NOMO-1 treated with DMSO at 0.1 percent for 48 hours (cell line): ENCODE measurements at regions not wholly inside any gene's neighbourhood (a gene's known extent, or its start where the extent isn't known, plus 50 kb on each side); places are given as distances from the start of the nearest gene placed in this dataset.

Experiments
- DNase-seq: peaks from one replicate; lab custom pipeline; 2025; ENCODE audit not compliant: unreplicated experiment; lab: John Stamatoyannopoulos, UW

GRCh38 chr4:3715855-3716630 lies 50.1 kb upstream of the ADRA2C start:
- DNase-seq: no peak

- DNase-seq: no peak
Measured at GRCh38 chr4:3715061-3715854, 50.9 kb upstream of the ADRA2C start.

DNA sequence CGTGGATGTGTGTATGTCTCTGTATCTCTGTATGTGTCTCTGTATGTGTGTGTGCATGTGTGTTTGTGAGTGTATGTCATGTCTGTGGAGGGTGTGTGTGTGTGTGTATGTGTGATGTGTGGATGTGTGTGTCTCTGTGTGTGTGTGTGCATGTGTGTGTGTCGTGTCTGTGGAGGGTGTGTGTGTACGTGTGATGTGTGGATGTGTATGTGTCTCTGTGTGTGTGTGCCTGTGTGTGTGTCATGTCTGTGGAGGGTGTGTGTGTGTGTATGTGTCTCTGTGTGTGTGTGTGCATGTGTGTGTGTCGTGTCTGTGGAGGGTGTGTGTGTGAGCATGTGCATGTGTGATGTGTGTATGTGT lies 51.6 kb upstream of the ADRA2C start:
- no peak for DNase-seq

DNA sequence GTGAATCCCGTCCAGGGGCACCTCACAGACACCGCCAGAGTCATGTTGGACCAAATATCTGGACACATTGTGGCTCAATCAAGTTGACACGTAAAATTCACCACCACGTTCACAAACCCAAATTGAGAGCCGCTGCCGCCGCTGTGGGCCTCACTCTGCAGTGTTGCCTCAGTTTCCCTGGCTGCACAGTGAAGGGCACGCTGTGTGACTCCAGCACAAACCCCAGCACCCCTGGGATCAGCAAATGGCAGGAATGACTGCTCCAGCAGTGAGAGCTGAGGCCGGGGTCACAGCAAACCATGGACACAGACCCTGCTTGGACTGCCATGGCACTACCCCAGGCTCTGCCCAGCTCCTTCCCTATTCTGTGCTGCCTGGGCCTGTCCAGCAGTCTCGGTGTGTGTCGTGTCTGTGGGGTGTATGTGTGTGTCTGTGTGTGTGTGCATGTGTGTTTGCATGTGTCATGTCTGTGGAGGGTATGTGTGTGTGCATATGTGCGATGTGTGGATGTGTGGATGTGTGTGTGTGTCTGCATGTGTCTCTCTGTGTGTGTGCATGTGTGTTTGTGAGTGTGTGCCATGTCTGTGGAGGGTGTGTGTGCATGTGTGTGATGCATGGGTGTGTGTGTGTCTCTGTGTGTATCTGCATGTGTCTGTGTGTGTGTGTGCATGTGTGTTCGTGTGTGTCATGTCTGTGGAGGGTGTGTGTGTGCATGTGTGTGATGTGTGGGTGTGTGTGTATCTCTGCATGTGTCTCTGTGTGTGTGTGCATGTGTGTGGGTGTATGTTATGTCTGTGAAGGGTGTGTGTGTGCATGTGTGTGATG lies 52.2 kb upstream of the ADRA2C start:
- no peak for DNase-seq

DNA sequence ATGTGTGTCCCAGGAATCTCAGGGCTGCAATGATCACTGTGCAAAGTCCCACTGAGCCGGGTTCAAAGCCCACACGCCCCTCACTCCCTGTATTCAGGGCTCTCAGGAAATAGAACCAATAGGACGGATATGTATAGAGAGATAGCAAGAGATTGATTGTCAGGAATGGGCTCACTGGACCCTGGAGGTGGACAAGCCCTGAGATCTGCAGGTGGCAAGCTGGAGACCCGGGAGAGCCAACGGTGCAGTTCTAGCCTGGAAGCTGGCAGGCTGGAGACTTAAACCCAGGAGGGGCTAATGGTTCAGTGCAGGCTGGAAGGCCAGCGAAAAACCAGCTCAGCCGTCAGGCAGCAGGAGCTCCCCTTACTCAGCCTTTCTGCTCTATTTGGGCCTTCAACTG lies 52.8 kb upstream of the ADRA2C start:
- DNase-seq: no peak

DNA sequence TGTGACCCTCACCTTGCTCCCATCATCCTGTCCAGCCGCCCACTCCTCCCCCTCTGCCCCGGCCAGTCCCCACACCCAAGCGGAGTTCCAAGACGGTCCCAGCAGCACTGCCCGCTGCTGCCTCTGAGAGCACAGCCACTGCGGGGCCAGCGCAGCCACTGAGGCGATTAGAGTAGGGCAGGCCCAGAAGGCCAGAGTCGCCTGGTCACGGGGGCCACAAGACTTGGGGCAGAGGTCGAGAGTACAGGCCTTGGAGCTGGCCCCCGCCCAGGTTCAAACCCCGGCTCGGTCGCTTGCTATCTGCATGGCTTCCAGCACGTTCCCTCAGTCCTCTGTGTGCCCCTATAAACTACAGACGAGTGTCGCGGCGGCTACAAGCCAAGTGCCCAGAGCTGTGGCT lies 53.2 kb upstream of the ADRA2C start:
- no peak for DNase-seq

- DNase-seq: no peak
Measured at GRCh38 chr4:3712112-3712805, 53.9 kb upstream of the ADRA2C start.

GRCh38 chr4:3711183-3712111 lies 54.7 kb upstream of the ADRA2C start:
- DNase-seq: no peak

DNA sequence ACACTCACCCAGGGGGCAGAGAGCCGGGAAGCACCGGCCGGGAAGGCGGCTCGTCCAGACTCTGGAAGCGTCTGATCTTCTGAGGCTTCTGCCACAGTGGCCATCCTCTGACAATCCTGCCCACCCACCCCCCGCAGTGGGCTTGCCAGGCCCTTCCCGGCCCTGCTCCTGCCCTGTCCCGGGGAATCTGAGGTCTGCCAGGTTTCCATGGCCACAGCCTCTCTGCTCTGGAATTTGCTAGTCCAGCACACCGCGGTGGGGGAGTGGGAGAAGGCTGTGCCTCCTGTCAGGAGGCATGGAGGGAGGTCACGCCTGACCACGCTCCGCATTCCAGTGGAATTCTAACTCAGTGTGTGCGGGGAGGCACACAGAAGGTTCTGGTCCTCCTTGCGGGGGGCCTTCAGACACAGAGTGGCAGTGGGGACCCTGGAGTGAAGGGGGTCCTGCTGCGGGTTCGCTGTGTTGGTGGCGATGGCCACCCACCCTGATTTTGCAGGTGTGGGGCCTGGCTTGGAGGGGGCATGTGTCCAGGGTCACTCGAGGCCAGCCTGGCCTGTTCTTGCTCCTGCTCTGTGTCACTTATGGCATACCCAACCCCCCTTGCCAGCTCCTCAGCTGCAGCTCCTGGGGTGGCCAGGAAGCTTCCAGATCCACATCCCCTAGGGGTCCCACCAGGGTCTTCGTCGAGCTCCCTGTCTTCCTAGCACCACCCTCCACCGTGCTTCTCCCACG lies 55.6 kb upstream of the ADRA2C start:
- DNase-seq: no peak

- DNase-seq: no peak
Measured at GRCh38 chr4:3709846-3710441, 56.2 kb upstream of the ADRA2C start.

GRCh38 chr4:3709061-3709845 lies 56.9 kb upstream of the ADRA2C start:
- no peak for DNase-seq

DNA sequence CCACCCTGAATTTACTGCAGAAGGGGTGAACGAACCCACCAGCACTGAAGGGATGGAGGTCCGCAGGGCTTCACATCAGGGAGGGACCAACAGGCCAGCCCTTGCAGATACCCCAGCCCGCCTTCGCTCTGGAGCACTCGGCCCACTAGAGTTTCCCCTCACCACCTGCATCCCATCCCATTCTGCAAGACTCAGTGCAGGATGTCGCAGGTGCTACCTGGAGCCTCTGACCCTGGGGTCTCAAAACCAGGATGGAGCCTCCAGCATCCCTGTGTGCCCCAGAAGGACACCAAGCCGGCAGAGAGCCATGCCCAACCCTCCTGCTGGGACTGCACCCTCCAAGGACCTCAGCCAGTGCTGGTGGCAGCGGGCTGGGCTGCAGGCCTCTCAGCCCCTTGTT lies 57.6 kb upstream of the ADRA2C start:
- DNase-seq: no peak

DNA sequence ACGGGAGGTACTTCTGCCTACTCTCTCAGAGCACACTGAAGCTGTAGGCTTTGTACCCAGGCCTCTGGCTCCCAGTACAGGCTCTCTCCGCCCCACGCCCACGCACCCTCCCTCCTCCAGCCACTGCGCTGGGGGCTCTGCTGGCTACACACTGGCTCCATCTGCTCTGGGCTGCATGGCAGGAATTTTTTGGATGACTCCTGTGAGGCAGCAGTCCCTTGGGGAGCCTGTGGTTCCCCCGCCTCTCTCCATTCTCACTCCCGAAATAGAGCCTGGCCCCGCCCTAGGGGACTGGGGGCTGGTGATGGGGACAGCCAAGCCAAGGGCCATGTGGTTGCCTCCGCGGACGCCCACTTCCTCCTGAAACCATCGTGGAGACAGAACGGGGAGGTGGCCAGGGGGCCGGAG lies 58.1 kb upstream of the ADRA2C start:
- peak; percentile 94 for DNase-seq

- DNase-seq: no peak
Measured at GRCh38 chr4:3707423-3708102, 58.6 kb upstream of the ADRA2C start.

- DNase-seq: no peak
Measured at GRCh38 chr4:3706565-3707422, 59.4 kb upstream of the ADRA2C start.

GRCh38 chr4:3706111-3706511 lies 60.1 kb upstream of the ADRA2C start:
- no peak for DNase-seq
